ENCODE measurements at regions not wholly inside any gene's neighbourhood (a gene's known extent, or its start where the extent isn't known, plus 50 kb on each side); places are given as distances from the start of the nearest gene placed in this dataset.

DNA sequence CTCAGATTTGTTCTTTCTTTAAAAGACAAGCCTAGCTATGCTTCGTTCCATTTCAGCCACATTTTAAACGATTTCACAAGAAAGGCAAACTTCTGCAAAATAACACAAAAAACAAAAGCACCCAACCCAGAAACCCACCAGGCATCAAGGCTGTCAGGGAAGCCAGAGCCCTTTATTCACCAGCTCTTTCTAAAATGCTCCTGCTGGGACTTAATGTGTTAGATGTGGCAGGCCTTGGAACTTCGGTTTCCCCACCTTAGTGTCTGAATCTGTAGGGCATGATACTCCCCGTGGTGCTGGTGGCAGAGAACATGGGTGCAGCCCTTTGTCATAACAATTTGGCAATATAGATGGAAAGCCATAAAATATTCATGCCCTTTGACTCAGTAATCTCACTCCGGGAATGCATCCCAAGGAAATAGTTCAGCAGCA lies 56.8 kb upstream of the LCTL start:
- Histone ChIP-seq H3K79me2 (ENCODE audit: control insufficient read depth, insufficient read depth, low read length) (no peaks in the 10 kb centered on the region), H3K36me3 (ENCODE audit: control insufficient read depth in 2 of 2, extremely low read depth in 1 of 2, insufficient read depth in 2 of 2, low read length in 2 of 2) (no peaks in the 10 kb centered on the region), H3K4me3 (ENCODE audit: control insufficient read depth in 2 of 3, extremely low read depth in 1 of 3, insufficient read depth in 2 of 3, low read depth in 1 of 3, low read length in 3 of 3) (no peak overlapping the region), H4K20me1 (ENCODE audit: control insufficient read depth, extremely low read depth, insufficient read depth, low read length) (no peaks in the 10 kb centered on the region), H3K9ac (ENCODE audit: control insufficient read depth, extremely low read depth, insufficient read depth, low read length) (no peak overlapping the region), H3K4me1 (ENCODE audit: control insufficient read depth, extremely low read depth, insufficient read depth, low read length) (no peaks in the 10 kb centered on the region), H3K9me1 (ENCODE audit: control insufficient read depth, extremely low read depth, insufficient read depth, low read length) (no peaks in the 10 kb centered on the region), H2AFZ (ENCODE audit: control insufficient read depth, low read length) (no peak overlapping the region), H3K4me2 (ENCODE audit: control insufficient read depth, extremely low read depth, insufficient read depth, low read depth, low read length) (no peak overlapping the region), H3K27me3 (ENCODE audit: control insufficient read depth, extremely low read depth, insufficient read depth, low read length) (peaks cover 30% of the 10 kb centered on the region), H3K27ac (ENCODE audit: control insufficient read depth, insufficient read depth, low read length) (no peak overlapping the region), H3K9me3 (ENCODE audit: control insufficient read depth, low read depth, low read length) (no peaks in the 10 kb centered on the region)
- DNase-seq (ENCODE audit: low read depth, low spot score): no peak
- FAIRE-seq: no peak
- dilution Hi-C loops (cut with MboI; ENCODE audit: extremely low pct_ligation_motif_present, low sequenced_read_pairs): no loop called here
- TF ChIP-seq, protein P1, sequence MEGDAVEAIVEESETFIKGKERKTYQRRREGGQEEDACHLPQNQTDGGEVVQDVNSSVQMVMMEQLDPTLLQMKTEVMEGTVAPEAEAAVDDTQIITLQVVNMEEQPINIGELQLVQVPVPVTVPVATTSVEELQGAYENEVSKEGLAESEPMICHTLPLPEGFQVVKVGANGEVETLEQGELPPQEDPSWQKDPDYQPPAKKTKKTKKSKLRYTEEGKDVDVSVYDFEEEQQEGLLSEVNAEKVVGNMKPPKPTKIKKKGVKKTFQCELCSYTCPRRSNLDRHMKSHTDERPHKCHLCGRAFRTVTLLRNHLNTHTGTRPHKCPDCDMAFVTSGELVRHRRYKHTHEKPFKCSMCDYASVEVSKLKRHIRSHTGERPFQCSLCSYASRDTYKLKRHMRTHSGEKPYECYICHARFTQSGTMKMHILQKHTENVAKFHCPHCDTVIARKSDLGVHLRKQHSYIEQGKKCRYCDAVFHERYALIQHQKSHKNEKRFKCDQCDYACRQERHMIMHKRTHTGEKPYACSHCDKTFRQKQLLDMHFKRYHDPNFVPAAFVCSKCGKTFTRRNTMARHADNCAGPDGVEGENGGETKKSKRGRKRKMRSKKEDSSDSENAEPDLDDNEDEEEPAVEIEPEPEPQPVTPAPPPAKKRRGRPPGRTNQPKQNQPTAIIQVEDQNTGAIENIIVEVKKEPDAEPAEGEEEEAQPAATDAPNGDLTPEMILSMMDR (optimal IDR thresholded peaks at IDR 0.05 in 1 of 3, IDR thresholded peaks at IDR 0.05 in 1 of 3, conservative IDR thresholded peaks at IDR 0.05 in 1 of 3; ENCODE audit: extremely low read depth in 1 of 3, insufficient read depth in 2 of 3, low read length in 3 of 3): no peak
- no peak for TF ChIP-seq EZH2 (IDR thresholded peaks at IDR 0.05; ENCODE audit: low read length)

DNA sequence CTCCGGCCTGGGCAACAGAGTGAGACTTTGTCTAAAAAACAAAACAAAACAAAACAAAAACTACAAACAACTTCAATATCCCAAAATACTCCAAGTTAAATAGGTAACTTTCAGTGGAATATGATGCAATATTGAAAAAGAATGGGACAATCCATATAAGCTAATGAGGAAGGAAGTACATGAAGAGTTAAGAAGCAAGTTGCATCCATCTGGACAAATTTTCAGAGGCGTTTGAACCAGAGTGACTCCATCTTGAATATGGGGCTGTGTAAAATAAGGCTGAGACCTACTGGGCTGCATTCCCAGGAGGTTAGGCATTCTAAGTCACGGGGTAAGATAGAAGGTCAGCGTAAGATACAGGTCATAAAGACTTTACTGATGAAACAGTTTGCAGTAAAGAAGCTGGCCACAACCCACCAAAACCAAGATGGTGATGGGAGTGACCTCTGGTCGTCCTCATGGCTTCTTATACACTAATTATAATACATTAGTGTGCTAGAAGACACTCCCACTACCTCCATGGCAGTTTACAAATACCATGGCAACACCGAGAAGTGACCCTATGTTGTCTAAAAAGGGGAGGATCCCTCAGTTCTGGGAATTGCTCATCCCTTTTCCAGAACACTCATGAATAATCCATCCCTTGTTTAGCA lies 58.1 kb upstream of the LCTL start:
- Histone ChIP-seq H3K27ac (ENCODE audit: control insufficient read depth, insufficient read depth, low read length) (no peak overlapping the region), H3K9me3 (ENCODE audit: control insufficient read depth, low read depth, low read length) (no peaks in the 10 kb centered on the region), H3K36me3 (ENCODE audit: control insufficient read depth in 2 of 2, extremely low read depth in 1 of 2, insufficient read depth in 2 of 2, low read length in 2 of 2) (no peaks in the 10 kb centered on the region), H3K4me3 (ENCODE audit: control insufficient read depth in 2 of 3, extremely low read depth in 1 of 3, insufficient read depth in 2 of 3, low read depth in 1 of 3, low read length in 3 of 3) (no peak overlapping the region), H3K9ac (ENCODE audit: control insufficient read depth, extremely low read depth, insufficient read depth, low read length) (no peak overlapping the region), H3K4me2 (ENCODE audit: control insufficient read depth, extremely low read depth, insufficient read depth, low read depth, low read length) (no peak overlapping the region), H3K27me3 (ENCODE audit: control insufficient read depth, extremely low read depth, insufficient read depth, low read length) (peaks cover 30% of the 10 kb centered on the region), H3K9me1 (ENCODE audit: control insufficient read depth, extremely low read depth, insufficient read depth, low read length) (no peaks in the 10 kb centered on the region), H3K4me1 (ENCODE audit: control insufficient read depth, extremely low read depth, insufficient read depth, low read length) (no peaks in the 10 kb centered on the region), H3K79me2 (ENCODE audit: control insufficient read depth, insufficient read depth, low read length) (no peaks in the 10 kb centered on the region), H2AFZ (ENCODE audit: control insufficient read depth, low read length) (no peak overlapping the region), H4K20me1 (ENCODE audit: control insufficient read depth, extremely low read depth, insufficient read depth, low read length) (no peaks in the 10 kb centered on the region)
- FAIRE-seq (no peak), DNase-seq (ENCODE audit: low read depth, low spot score) (no peak)
- TF ChIP-seq, protein P1 (optimal IDR thresholded peaks at IDR 0.05 in 1 of 3, IDR thresholded peaks at IDR 0.05 in 1 of 3, conservative IDR thresholded peaks at IDR 0.05 in 1 of 3; ENCODE audit: extremely low read depth in 1 of 3, insufficient read depth in 2 of 3, low read length in 3 of 3): no peak
- TF ChIP-seq EZH2 (IDR thresholded peaks at IDR 0.05; ENCODE audit: low read length): no peak
- dilution Hi-C loops (cut with MboI; ENCODE audit: extremely low pct_ligation_motif_present, low sequenced_read_pairs): no loop called here
